ENCODE measurements at regions not wholly inside any gene's neighbourhood (a gene's known extent, or its start where the extent isn't known, plus 50 kb on each side); places are given as distances from the start of the nearest gene placed in this dataset.

GRCh38 chr1:177490036-177490639 is 319.4 kb downstream of the BRINP2 start:
- TF ChIP-seq EZH2phosphoT487 (IDR thresholded peaks at IDR 0.05; ENCODE audit: borderline replicate concordance): no peak
- TF ChIP-seq, protein P1, sequence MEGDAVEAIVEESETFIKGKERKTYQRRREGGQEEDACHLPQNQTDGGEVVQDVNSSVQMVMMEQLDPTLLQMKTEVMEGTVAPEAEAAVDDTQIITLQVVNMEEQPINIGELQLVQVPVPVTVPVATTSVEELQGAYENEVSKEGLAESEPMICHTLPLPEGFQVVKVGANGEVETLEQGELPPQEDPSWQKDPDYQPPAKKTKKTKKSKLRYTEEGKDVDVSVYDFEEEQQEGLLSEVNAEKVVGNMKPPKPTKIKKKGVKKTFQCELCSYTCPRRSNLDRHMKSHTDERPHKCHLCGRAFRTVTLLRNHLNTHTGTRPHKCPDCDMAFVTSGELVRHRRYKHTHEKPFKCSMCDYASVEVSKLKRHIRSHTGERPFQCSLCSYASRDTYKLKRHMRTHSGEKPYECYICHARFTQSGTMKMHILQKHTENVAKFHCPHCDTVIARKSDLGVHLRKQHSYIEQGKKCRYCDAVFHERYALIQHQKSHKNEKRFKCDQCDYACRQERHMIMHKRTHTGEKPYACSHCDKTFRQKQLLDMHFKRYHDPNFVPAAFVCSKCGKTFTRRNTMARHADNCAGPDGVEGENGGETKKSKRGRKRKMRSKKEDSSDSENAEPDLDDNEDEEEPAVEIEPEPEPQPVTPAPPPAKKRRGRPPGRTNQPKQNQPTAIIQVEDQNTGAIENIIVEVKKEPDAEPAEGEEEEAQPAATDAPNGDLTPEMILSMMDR (conservative IDR thresholded peaks at IDR 0.05; ENCODE audit: low read length): no peak
